Endodermal cell (in vitro differentiated cells): ENCODE measurements at regions not wholly inside any gene's neighbourhood (a gene's known extent, or its start where the extent isn't known, plus 50 kb on each side); places are given as distances from the start of the nearest gene placed in this dataset.

Source experiments
- DNase-seq: peaks from one replicate; pipeline ENCODE4 v3.0.0-alpha.2; 2017
- H3K27ac ChIP-seq: 2 replicates; pipeline ENCODE4 v1.5.1; 2013; ENCODE audit warnings: mild to moderate bottlenecking, low read depth, low read length, moderate library complexity
- H3K27me3 ChIP-seq: 2 replicates; pipeline ENCODE4 v1.6.1; 2013; ENCODE audit warnings: mild to moderate bottlenecking, low read length, moderate library complexity; ENCODE audit not compliant: insufficient read depth, control insufficient read depth, poor library complexity, severe bottlenecking
- H3K36me3 ChIP-seq: 2 replicates; pipeline ENCODE4 v1.7.0; 2013; ENCODE audit warnings: mild to moderate bottlenecking, low read length, moderate library complexity; ENCODE audit not compliant: control insufficient read depth, insufficient read depth
- H3K4me1 ChIP-seq: one replicate; pipeline ENCODE4 v1.7.0; 2013; ENCODE audit warnings: low read length; ENCODE audit not compliant: control insufficient read depth, insufficient read depth
- H3K4me3 ChIP-seq: 2 replicates; pipeline ENCODE4 v1.5.1; 2013; ENCODE audit warnings: mild to moderate bottlenecking, low read length, moderate library complexity
- H3K9ac ChIP-seq: 2 replicates; pipeline ENCODE4 v1.6.1; 2013; ENCODE audit warnings: mild to moderate bottlenecking, low read length, moderate library complexity; ENCODE audit not compliant: poor library complexity, severe bottlenecking; ENCODE audit errors: extremely low read depth
- H3K9me3 ChIP-seq: 2 replicates; pipeline ENCODE4 v1.6.1; 2013; ENCODE audit warnings: mild to moderate bottlenecking, low read length, moderate library complexity; ENCODE audit not compliant: control insufficient read depth
- H3K27ac Mint-ChIP-seq: 2 replicates; pipeline ENCODE4 v1.8.0; 2020; ENCODE audit warnings: mixed read lengths
- H3K27me3 Mint-ChIP-seq: 2 replicates; pipeline ENCODE4 v1.8.0; 2021; ENCODE audit warnings: mild to moderate bottlenecking, mixed read lengths; ENCODE audit not compliant: insufficient read depth
- H3K36me3 Mint-ChIP-seq: 2 replicates; pipeline ENCODE4 v1.8.0; 2020; ENCODE audit warnings: low read depth, mixed read lengths
- H3K4me1 Mint-ChIP-seq: 2 replicates; pipeline ENCODE4 v1.8.0; 2020; ENCODE audit warnings: mixed read lengths
- H3K4me3 Mint-ChIP-seq: 2 replicates; pipeline ENCODE4 v1.8.0; 2020; ENCODE audit warnings: mild to moderate bottlenecking, moderate library complexity, mixed read lengths
- H3K9me3 Mint-ChIP-seq: 2 replicates; pipeline ENCODE4 v1.8.0; 2020; ENCODE audit warnings: mild to moderate bottlenecking, mixed read lengths
- CTCF ChIP-seq: fragments of 200-600 bp; sonication (generic); conservative IDR thresholded peaks from 2 replicates; pipeline ENCODE4 v1.5.0; 2021; ENCODE audit warnings: antibody characterized with exemption, mild to moderate bottlenecking
- WGBS, 2 experiments: methylation state at CpG; one replicate each; pipeline versions ENCODE4 v1.1.5 to v1.1.7; 2013; ENCODE audit warnings: missing lambda C conversion rate in 2 of 2, mixed read lengths in 1 of 2; ENCODE audit not compliant: insufficient coverage in 1 of 2, insufficient read length in 1 of 2; 5-methylcytosine and 5-hydroxymethylcytosine counted together

- no peaks in the 10 kb centered on the region for H3K36me3 ChIP-seq
- no peaks in the 10 kb centered on the region for H3K27me3 ChIP-seq
- no peak overlapping the region for H3K9ac ChIP-seq
- H3K27me3 Mint-ChIP-seq = no peaks in the 10 kb centered on the region
- peaks cover 51% of the 10 kb centered on the region for H3K9me3 ChIP-seq
- H3K4me1 ChIP-seq = peaks cover 2% of the 10 kb centered on the region
- no peak for DNase-seq
- H3K4me3 ChIP-seq = peak overlapping the region; percentile 42
- no peak overlapping the region for H3K27ac ChIP-seq
- WGBS, 2 experiments = 73 to 83% methylated on average over 2 to 3 of the region's 3 CpGs
- no peak for TF ChIP-seq CTCF
- H3K27ac Mint-ChIP-seq = no peak overlapping the region
- peaks cover 5% of the 10 kb centered on the region for H3K36me3 Mint-ChIP-seq
- peaks cover 21% of the 10 kb centered on the region for H3K4me1 Mint-ChIP-seq
- peaks cover 47% of the 10 kb centered on the region for H3K9me3 Mint-ChIP-seq
- H3K4me3 Mint-ChIP-seq = no peak overlapping the region
These were observed 259.7 kb downstream of the DAD1 start for GRCh38 chr14:22329371-22329770.

- Mint-ChIP-seq H3K4me1 (no peaks in the 10 kb centered on the region), H3K27ac (no peak overlapping the region), H3K4me3 (no peak overlapping the region), H3K27me3 (no peaks in the 10 kb centered on the region), H3K9me3 (peaks cover 46% of the 10 kb centered on the region), H3K36me3 (peaks cover 5% of the 10 kb centered on the region)
- peaks cover 49% of the 10 kb centered on the region for H3K9me3 ChIP-seq
- no peak for DNase-seq
- H3K36me3 ChIP-seq = no peaks in the 10 kb centered on the region
- TF ChIP-seq CTCF = no peak
- no peak overlapping the region for H3K27ac ChIP-seq
- H3K4me3 ChIP-seq = no peak overlapping the region
- 100% methylated on average over 2 of the region's 2 CpGs for WGBS, 2 experiments
- no peaks in the 10 kb centered on the region for H3K4me1 ChIP-seq
- H3K9ac ChIP-seq = no peak overlapping the region
- H3K27me3 ChIP-seq = no peaks in the 10 kb centered on the region
These were observed 263.2 kb downstream of the DAD1 start for GRCh38 chr14:22325676-22326400.

- H3K4me3 Mint-ChIP-seq = no peak overlapping the region
- WGBS, 2 experiments = 70 to 74% methylated on average over 4 of the region's 4 CpGs
- H3K4me1 Mint-ChIP-seq = peaks cover 8% of the 10 kb centered on the region
- H3K36me3 Mint-ChIP-seq = no peaks in the 10 kb centered on the region
- no peak for DNase-seq
- no peaks in the 10 kb centered on the region for H3K9me3 ChIP-seq
- no peaks in the 10 kb centered on the region for H3K27me3 ChIP-seq
- no peak overlapping the region for H3K4me3 ChIP-seq
- no peaks in the 10 kb centered on the region for H3K27me3 Mint-ChIP-seq
- H3K36me3 ChIP-seq = no peaks in the 10 kb centered on the region
- H3K9me3 Mint-ChIP-seq = no peaks in the 10 kb centered on the region
- no peak overlapping the region for H3K27ac ChIP-seq
- no peak overlapping the region for H3K27ac Mint-ChIP-seq
- no peak for TF ChIP-seq CTCF
- no peak overlapping the region for H3K9ac ChIP-seq
- no peaks in the 10 kb centered on the region for H3K4me1 ChIP-seq
These were observed 268.7 kb downstream of the DAD1 start for GRCh38 chr14:22320362-22320750.
